ENCODE measurements at regions not wholly inside any gene's neighbourhood (a gene's known extent, or its start where the extent isn't known, plus 50 kb on each side); places are given as distances from the start of the nearest gene placed in this dataset.

DNA sequence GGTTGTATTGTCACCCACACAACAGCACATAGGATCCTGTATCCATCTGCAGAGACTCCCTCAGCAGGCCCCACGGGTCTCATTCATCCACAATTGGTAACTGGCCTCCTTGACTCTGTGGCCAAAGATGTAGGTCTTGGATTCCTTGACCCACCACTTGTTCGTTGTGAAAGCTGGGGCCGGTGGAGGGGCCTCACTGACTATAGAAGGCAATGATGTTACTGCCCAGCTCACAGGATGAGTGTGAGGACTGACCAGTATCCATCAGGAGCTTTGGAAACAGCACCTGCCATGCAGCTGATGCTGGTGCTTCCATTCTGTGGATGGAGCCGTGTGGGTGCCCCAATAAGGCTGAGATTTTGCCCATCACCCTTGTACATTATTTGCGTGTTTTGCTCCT lies 615.7 kb downstream of the BRD1 start:
- intact Hi-C loops (cut with micrococcal nuclease; ENCODE audit: unreplicated experiment): no loop called here
- no peak for DNase-seq (ENCODE audit: low read depth, low spot score)

DNA sequence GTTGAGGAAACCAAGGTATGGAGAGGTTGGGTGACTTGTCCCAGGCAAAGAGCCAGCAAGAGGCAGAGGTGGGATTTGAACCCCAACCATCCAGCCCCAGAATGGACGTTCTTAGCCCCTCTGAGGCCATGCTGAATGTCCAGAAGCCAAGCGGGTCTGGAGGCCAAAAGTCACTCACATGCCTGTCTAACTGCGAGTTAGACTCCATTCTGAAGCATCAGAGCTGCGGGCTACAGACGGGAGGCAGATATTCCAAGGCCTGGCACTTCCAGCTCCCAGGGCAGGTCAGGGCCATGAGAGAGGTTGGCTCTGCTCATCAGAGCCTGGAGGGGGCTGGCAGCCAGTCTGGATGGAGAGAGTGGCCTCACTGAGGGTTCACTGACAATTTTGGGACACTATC lies 616.5 kb downstream of the BRD1 start:
- POLR2A ChIA-PET: no interaction called here
- Histone ChIP-seq H3K9me3 (ENCODE audit: control insufficient read depth, insufficient read depth, low read depth, low read length) (no peaks in the 10 kb centered on the region), H3K4me3 (ENCODE audit: low read depth in 2 of 2, low read length in 2 of 2) (no peak overlapping the region), H3K27ac (ENCODE audit: low read length) (no peak overlapping the region), H3K27me3 (ENCODE audit: control insufficient read depth, insufficient read depth, low read length) (no peaks in the 10 kb centered on the region; the same call in 1 of the 2 replicates), H3K36me3 (ENCODE audit: control insufficient read depth, insufficient read depth, low read length) (no peaks in the 10 kb centered on the region), H3K4me1 (ENCODE audit: control insufficient read depth, insufficient read depth, low read length) (no peaks in the 10 kb centered on the region)
- ATAC-seq (no peak), DNase-seq (ENCODE audit: low read depth, low spot score) (no peak)
- no TSS peak for BruUV-seq (replicated peaks)
- in situ Hi-C loops (cut with HindIII; ENCODE audit: low pct_unique_long_range_greater_than_20kb, low sequenced_read_pairs): no loop called here
- intact Hi-C loops (cut with micrococcal nuclease; ENCODE audit: unreplicated experiment): no loop called here
- CTCF ChIA-PET: no interaction called here
- TF ChIP-seq, protein P1, sequence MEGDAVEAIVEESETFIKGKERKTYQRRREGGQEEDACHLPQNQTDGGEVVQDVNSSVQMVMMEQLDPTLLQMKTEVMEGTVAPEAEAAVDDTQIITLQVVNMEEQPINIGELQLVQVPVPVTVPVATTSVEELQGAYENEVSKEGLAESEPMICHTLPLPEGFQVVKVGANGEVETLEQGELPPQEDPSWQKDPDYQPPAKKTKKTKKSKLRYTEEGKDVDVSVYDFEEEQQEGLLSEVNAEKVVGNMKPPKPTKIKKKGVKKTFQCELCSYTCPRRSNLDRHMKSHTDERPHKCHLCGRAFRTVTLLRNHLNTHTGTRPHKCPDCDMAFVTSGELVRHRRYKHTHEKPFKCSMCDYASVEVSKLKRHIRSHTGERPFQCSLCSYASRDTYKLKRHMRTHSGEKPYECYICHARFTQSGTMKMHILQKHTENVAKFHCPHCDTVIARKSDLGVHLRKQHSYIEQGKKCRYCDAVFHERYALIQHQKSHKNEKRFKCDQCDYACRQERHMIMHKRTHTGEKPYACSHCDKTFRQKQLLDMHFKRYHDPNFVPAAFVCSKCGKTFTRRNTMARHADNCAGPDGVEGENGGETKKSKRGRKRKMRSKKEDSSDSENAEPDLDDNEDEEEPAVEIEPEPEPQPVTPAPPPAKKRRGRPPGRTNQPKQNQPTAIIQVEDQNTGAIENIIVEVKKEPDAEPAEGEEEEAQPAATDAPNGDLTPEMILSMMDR (IDR thresholded peaks at IDR 0.05): no peak
- TF ChIP-seq, protein P2, sequence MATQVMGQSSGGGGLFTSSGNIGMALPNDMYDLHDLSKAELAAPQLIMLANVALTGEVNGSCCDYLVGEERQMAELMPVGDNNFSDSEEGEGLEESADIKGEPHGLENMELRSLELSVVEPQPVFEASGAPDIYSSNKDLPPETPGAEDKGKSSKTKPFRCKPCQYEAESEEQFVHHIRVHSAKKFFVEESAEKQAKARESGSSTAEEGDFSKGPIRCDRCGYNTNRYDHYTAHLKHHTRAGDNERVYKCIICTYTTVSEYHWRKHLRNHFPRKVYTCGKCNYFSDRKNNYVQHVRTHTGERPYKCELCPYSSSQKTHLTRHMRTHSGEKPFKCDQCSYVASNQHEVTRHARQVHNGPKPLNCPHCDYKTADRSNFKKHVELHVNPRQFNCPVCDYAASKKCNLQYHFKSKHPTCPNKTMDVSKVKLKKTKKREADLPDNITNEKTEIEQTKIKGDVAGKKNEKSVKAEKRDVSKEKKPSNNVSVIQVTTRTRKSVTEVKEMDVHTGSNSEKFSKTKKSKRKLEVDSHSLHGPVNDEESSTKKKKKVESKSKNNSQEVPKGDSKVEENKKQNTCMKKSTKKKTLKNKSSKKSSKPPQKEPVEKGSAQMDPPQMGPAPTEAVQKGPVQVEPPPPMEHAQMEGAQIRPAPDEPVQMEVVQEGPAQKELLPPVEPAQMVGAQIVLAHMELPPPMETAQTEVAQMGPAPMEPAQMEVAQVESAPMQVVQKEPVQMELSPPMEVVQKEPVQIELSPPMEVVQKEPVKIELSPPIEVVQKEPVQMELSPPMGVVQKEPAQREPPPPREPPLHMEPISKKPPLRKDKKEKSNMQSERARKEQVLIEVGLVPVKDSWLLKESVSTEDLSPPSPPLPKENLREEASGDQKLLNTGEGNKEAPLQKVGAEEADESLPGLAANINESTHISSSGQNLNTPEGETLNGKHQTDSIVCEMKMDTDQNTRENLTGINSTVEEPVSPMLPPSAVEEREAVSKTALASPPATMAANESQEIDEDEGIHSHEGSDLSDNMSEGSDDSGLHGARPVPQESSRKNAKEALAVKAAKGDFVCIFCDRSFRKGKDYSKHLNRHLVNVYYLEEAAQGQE (IDR thresholded peaks at IDR 0.05; ENCODE audit: insufficient read depth in 1 of 2, low read depth in 2 of 2, low read length in 1 of 2): no peak
- TF ChIP-seq POLR2AphosphoS5 (IDR thresholded peaks at IDR 0.05; ENCODE audit: low read depth, low read length): no peak
- TF ChIP-seq SIN3A (IDR thresholded peaks at IDR 0.05; ENCODE audit: borderline replicate concordance, insufficient read depth, low read depth, low read length): no peak
- TF ChIP-seq TCF7L2 (IDR thresholded peaks at IDR 0.05; ENCODE audit: low read depth, low read length): no peak

More for the DNA sequence above, 615.7 kb downstream of the BRD1 start:
- Histone ChIP-seq H3K9me3 (ENCODE audit: control insufficient read depth, insufficient read depth, low read depth, low read length) (no peaks in the 10 kb centered on the region), H3K4me3 (ENCODE audit: low read depth in 2 of 2, low read length in 2 of 2) (no peak overlapping the region), H3K27me3 (ENCODE audit: control insufficient read depth, insufficient read depth, low read length) (no peaks in the 10 kb centered on the region; the same call in 1 of the 2 replicates), H3K36me3 (ENCODE audit: control insufficient read depth, insufficient read depth, low read length) (no peaks in the 10 kb centered on the region), H3K27ac (ENCODE audit: low read length) (no peak overlapping the region), H3K4me1 (ENCODE audit: control insufficient read depth, insufficient read depth, low read length) (no peaks in the 10 kb centered on the region)
- TF ChIP-seq, protein P1 (IDR thresholded peaks at IDR 0.05): no peak
- TF ChIP-seq, protein P2 (IDR thresholded peaks at IDR 0.05; ENCODE audit: insufficient read depth in 1 of 2, low read depth in 2 of 2, low read length in 1 of 2): no peak
- no peak for TF ChIP-seq POLR2AphosphoS5 (IDR thresholded peaks at IDR 0.05; ENCODE audit: low read depth, low read length)
- TF ChIP-seq TCF7L2 (IDR thresholded peaks at IDR 0.05; ENCODE audit: low read depth, low read length): no peak
- TF ChIP-seq SIN3A (IDR thresholded peaks at IDR 0.05; ENCODE audit: borderline replicate concordance, insufficient read depth, low read depth, low read length): no peak
- in situ Hi-C loops (cut with HindIII; ENCODE audit: low pct_unique_long_range_greater_than_20kb, low sequenced_read_pairs): no loop called here
- CTCF ChIA-PET: no interaction called here
- ATAC-seq: no peak
- BruUV-seq (replicated peaks): no TSS peak
- POLR2A ChIA-PET: no interaction called here

Measured in Panc1 (cell line).